GM21367 (cell line): ENCODE measurements at regions not wholly inside any gene's neighbourhood (a gene's known extent, or its start where the extent isn't known, plus 50 kb on each side); places are given as distances from the start of the nearest gene placed in this dataset.
"Not testable (repeated sequence)": the region's sequence is repeated elsewhere in the genome, so short reads cannot be mapped to it uniquely, and the experiment has no call there.

Experiments used
- ATAC-seq: cut with Tn5 transposase; IDR thresholded peaks from one replicate; pipeline ENCODE4 v1.9.1; 2021; ENCODE audit not compliant: unreplicated experiment

DNA sequence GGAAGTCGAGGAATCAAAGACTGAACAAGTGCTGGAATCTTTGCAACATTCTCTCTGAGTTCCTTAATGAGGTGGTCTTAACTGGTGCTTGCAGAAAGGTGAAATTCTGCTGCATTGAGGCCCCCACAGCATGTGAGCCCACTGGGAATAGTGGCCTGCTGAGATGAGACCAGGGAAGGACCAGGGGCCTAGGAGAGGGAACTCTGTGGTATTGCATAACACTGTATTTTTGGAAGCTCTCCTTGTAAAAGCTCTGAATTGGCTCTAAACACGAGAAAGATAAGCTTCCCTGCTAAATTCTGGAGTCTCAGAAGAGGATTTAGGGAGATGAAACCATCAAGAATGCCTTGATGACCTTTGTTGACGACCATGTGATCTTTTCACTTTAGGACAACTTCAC is 100.4 kb upstream of the TSC22D1 start:
- no peak for ATAC-seq

DNA sequence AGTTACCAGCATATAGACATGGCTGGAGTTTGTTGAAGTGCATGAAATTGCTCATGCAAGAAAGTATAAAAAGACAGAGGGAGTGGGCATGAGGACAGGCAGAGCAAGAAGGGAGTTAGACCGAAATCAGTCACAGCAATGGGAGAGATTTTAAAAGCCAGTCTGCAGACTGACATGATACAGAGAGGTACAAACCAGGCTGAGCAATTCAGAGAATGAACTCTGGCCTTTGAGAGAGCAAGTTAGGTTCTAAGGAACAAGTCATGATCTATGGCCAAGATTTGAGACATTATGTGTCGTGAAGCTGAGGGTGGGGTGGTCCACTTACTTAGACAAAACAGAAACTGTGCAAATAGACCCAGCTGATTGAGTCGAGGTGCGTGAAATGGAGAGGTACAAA is 93.4 kb upstream of the TSC22D1 start:
- ATAC-seq = no peak

DNA sequence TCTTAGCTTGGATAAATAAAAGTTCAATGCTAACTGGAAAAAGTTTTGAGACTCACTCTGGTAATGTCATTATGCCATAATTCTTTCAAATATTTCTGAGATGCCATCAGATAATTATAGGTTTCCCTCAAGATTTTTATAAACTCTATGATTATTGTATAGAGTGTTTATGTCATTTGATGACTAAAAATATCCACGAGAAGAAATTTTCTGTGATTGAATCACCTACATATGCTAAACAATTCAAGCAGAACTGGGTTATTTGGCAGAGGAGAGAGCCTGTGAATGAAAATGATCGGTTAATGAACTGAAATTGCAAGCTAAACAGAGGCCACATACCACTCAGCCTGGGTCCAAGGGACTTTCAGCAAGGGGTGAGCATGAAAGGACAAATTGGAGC is 92.6 kb upstream of the TSC22D1 start:
- no peak for ATAC-seq

DNA sequence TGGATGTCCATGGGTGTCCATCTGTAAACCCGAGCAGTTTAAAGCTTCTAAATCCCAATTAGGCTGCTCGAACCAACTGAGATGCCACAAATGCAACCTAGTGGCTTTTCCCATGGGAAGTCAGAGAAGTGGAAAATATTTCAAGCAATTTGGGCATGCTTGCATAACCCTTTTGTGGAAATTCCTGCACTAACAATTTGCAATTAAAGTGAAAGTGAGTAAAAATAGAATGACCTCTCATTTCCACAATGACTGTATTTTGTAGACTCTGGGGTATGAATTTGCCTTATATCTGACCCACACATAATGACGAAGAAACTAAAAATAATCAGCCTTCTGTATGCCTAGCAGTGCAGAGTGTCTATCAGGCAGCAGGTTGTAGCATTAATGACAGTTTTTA is 91.8 kb upstream of the TSC22D1 start:
- ATAC-seq = no peak

DNA sequence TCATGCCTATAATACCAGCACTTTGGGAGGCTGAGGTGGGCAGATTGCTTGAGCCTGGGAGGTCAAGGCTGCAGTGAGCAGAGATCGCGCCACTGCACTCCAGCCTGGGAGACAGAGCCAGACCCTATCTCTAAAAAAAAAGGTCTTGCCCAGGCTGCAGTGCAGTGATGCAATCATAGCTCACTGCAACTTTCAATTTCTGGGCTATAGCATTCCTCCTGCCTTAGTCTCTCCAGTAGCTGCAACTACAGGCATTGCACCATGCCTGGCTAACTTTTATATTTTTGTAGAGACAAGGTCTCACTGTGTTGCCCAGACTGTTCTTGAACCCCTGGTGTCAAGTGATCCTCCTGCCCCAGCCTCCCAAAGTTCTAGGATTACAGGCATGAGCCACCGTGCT is 90.4 kb upstream of the TSC22D1 start:
- not testable (repeated sequence) for ATAC-seq

DNA sequence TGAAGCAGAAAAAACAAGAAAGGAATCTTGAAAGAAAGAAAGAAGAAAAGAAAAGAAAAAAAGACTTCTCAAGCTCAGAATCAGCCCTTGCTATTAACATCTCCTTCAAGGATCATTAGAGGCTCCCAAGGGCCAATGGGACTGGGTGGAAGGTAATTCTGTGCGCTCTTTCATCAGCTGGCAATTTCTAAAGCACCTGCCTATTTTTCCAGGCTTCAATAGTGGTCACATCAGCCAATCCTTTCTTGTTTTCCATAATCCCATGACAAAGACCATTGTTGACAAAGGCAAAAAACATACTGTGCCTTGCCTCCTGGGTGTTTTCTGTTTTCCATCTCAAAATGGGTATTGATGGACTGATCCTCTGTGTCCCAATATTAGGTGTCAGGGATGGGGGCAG is 88.2 kb upstream of the TSC22D1 start:
- no peak for ATAC-seq

DNA sequence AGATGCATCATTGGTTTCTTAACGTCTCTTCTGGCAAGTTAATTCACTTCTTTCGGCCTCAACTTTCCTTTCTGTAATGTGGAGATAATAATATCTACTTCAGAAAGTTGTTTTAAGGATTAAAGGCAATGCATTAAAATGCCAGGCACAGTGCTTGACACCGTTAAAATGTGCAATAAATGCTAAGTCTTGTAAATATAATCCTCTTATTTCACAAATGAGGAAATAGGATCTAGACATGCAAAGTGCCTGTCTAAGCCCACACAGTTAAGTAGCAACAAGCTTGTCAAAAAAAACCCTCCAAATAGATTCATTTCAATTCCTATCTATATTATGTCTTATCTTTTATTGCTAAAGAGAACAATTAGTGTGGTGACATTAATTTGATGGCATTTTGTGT is 86.4 kb upstream of the TSC22D1 start:
- no peak for ATAC-seq

DNA sequence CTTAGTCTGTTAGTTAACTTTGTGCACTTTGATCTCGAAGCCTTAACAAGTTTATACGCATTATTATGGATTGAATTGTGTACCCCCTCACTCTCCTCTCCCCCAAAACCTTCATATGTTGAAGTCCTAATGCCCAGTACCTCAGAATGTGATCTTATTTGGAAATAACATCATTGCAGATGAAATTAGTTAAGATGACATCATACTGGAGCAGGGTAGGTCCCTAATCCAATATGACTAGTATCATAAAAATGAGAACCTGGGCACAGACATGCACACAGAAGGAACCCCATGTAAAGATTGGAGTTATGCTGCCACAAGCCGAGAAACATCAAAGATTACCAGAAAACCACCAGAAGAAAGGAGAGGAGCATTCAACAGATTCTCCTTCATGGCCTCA is 85.8 kb upstream of the TSC22D1 start:
- no peak for ATAC-seq

DNA sequence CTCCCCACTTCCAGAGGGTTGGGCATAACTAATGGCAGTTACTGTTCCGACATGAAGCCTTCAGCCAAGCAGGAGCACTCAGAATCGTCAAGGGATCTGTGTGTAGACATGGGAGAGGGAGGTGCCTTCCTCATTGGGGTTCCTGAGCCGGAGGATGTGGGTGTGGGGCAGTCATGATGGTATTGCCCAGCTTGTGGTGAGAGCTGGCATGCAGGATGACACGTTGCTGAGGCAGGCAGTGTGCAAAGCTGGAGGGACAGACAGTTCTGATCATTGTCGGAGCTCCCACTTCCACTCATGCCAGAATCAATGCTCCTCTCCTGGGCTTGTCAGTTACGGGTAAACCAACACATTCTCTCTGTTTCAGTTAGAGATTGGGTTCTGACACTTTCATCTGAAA is 83.9 kb upstream of the TSC22D1 start:
- no peak for ATAC-seq

DNA sequence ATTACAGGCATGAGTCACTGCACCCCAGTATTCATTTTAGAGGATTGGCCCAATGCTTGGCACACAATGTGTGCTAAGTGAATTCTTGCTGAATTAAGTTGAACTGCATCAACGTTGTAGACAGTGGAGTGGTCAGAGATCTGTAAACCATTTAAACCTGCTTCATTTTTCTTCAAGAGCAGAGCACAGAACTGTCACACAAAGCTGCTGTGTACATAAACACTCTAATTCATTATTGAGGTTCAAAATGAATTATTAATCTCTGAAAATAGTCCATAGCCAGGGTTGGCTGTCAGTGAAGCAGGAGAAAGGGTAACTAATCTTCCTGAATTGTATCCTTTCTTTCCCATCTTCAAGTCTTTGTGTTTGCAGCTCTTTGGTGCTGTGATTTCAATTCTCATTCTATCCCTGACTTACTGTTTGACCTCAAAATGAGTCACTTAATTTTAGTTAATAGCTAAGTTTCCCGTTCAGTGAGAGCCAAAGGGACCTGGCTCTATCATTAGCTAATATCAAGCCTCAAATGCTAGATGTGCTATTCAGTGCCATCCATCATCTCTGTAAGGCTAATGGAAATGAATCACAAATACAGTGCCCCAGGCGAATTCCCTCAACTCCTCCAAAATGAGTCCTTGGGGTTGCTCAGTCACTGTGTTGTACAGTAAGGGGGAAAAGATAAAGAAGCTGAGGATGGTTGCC is 77.0 kb upstream of the TSC22D1 start:
- ATAC-seq = no peak

DNA sequence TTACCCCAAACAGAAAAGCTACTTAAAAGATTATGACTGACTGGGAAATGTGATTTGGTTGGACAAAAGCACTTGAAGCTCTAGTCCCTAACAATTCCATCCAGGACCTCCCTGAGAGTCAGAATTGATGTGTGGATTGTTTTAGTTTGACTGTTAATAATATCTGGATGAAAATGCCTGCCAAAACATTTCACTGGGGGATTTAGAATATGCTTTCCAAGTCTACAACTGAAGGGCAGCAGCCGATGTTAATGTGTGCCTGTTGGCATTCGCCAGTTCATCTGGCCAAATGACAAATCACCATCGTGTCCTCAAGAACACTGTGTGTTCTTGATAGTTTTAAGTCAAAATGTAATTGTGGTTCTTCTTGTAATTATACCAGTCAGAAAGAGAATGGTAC is 76.0 kb upstream of the TSC22D1 start:
- no peak for ATAC-seq

DNA sequence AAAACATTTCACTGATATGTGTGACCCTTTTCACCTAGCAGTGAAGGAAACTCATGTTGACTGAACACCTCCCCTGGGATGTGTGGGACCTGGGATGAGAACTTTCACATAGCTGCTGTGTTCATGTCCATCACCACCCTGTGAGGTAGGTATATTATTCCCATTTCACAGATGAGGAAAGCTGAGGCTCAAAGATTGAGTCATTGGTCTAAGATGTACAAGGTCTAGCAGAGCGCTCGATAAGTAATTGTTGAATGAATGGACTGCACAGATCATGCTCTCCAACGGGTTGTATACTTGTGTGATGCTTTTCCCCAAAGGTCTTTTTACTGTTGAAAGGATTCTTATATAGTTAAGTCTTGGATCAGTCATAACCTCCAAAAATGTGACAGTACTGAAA is 75.6 kb upstream of the TSC22D1 start:
- ATAC-seq = no peak

DNA sequence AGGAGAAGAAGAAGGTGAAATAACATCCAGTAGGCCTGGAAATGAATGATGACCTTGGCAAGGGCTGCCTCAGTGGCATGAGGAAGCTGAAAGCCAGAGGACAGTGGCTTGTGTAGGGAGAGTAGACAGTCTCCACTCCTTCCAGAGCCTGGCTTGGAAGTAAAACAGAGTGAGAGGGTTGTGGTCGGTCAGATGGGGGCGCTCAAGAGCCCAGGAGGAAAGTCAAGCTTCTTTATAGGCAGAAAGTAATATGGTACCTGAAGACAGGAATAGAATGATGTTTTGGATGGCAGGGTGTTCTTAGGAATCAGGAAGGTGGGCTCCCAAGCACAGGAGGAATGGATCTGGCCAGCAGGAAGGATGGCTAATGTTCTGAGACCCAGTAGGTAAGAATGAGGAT is 75.1 kb upstream of the TSC22D1 start:
- ATAC-seq = no peak

DNA sequence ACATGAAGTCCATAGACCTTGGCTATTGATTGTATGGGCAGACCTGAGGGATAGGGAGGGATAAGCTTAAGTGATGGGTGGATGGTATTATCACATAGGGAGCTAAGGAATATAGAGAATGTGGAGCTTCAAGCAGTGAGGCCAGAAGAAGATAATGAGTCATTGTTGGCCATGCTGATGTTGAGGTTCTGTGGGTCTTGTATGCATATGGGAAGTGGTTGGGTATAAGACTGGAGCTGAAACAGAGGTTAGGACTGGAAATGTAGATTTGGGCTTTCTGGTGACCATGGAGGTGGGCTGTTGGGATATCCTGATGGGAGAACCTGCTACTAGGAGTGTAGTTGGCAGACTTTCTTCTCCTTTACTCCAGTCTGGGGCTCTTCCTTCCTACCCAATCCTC is 73.7 kb upstream of the TSC22D1 start:
- no peak for ATAC-seq

DNA sequence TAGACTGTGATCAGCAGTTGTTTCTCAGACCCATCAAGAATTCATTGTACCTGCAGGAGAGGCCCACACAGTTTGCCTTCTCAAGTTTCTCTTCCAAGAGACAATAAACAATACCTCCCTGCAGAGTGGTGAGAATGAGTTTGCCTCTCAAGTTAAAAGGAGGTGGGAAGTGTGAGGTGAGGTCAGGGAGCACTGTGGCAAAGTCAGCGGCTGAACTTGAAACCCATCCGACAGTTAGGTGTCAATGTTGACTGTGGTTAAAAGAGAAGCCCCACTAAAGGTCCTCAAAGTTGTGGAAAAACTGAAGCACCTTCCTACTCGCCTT is 72.9 kb upstream of the TSC22D1 start:
- ATAC-seq = no peak

DNA sequence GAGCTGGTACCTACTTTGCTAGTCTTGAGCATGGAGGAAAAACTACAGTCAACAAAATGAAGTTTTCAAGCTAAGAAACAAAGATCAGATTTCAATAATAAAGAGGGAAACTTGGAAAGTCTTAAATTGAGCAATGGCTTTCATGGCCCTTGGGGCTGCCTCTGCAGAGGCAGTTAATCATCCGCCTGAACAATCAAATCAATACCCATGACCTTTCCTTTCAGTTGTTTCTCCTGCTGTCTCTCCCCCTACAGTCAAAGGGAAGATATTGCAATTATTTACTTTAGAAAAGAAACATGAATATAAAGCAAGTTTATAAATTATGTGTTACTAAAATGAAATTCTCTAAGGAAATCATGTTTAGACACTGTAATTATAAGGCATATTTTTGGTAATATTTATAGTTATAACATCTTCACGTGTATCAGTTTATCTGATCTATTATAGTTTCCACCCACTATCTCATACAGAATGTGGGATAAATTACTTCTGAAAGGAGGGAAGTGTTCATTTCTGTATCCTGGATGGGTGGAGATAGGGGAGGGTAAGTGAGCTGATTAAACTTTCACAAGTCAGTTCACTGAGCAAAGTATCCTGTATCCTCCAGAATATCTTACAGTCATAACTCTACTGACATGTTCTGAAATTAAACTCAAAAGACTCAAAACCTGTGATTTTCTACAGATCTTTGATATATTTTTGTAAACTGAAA is 72.4 kb upstream of the TSC22D1 start:
- no peak for ATAC-seq

DNA sequence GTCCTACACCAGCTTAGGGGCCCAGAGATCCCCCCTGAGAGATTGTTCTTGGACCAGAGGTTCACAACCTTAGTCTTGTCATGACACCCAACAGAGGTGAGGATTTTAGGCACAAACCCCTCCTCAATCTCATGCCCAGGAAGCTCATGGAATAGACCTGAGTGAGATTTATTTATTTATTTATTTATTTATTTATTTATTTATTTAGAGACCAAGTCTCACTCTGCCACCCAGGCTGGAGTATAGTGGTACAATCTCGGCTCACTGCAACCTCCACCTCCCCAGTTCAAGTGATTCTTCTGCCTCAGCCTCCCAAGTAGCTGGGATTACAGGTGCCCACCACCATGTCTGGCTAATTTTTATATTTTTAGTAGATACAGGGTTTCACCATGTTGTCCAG is 71.4 kb upstream of the TSC22D1 start:
- ATAC-seq = not testable (repeated sequence)

DNA sequence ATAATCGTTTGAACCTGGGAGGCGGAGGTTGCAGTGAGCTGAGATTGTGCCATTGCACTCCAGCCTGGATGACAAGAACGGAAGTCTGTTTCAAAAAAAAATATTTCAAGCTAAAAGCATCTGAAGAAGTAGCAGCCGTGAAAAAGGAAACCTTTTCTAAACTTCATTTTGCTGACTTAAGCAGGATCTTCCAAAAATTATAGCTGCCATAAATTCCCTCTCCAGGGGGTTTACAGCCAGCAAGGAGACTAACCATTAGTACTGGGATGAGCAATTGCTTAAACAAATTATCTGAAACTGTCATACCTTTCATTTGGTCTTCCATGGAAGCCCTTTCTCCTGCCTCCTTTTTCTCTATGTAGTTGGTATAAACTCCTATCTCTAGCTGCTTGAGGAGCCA is 69.9 kb upstream of the TSC22D1 start:
- no peak for ATAC-seq

DNA sequence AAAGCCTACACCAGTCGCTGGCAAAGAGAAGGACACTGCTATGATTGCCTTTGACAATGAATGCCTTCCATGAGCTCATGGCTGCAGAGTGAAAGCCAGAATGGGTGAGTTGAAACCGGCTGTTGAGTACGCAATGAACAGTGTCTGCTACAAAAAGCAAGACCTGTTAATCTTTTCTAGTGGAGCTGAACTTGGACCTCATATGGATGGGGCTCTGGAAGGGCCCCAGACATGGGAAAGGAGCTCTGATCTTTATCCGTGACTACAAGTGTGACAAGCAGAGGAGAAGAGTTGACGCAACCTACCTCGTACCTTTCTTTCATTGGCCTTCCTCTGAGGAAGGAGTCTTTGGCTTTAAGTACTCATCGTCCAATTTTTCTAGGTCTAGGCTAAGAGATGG is 67.1 kb upstream of the TSC22D1 start:
- ATAC-seq = no peak

DNA sequence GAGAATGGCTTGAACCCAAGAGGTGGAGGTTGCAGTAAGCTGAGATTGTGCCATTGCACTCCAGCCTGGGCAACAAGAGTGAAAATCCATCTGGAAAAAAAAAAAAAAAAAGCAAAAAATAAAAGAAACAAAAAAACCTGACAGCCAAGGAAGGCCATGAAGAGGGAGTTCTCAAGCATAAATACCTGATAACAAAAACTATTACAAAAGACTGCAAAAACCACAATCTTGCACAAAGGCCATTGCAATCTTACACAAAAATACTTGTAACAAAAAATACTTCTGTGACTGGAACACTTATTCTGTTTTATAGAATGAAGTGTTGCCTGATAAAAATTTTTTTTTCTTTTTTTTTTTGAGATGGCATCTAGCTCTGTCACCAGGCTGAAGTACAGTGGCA is 61.5 kb upstream of the TSC22D1 start:
- ATAC-seq = no peak

DNA sequence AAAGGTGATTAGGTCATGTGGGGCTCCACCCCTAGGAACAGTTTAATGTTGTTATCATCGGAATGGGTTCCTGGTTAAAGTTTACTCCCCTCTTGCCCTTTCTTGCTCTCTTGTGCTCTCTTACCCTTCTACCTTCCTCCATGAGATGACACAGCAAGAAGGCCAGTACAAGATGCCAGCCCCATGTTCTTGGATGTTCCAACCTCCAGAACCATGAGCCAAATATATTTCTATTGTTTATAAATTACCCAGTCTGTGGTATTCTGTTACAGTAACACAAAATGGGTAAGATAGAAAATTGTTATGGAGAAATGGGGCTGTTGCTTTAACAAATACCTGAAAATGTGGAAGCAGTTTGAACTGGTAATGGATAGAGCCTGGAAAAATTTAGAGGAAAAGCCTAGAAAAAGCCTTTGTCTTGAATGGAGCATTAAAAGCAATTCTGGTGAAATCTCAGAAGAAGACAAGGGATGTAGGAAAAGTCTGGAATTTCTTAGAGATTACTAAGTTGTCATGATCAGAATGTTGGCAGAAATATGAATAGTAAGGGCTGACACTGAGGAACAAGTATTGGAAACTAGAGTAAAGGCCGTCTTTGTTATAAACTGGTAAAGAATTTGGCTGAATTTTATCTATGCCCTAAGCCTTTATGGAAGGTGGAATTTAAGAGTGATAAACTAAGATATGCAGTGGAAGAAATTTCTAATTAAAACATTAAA is 53.5 kb upstream of the TSC22D1 start:
- no peak for ATAC-seq

DNA sequence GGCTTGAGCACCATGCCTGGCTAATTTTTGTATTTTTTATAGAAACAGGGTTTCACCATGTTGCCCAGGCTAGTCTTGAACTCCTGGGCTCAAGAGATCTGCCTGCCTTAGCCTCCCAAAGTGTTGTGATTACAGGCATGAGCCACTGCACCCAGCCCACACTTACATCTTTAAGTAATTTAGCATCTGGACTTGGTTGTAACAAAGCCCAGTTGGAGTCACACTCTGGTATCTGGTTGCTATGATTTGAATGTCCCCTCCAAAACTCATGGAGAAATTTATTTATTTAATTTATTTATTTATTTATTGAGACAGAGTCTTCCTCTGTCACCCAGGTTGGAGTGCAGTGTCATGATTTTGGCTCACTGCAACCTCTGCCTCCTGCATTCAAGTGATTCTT is 52.7 kb upstream of the TSC22D1 start:
- ATAC-seq = not testable (repeated sequence)
